Activated naive CD8-positive, alpha-beta T cell treated with anti-CD3 and anti-CD28 coated beads, Interleukin-2, amount 50 U/mL, for 24 hours (primary cell): ENCODE measurements at regions not wholly inside any gene's neighbourhood (a gene's known extent, or its start where the extent isn't known, plus 50 kb on each side); places are given as distances from the start of the nearest gene placed in this dataset.

Experiments
- ATAC-seq: fragments of 150-1000 bp; cut with Tn5 transposase; one replicate; pipeline ENCODE4 v1.10.0; 2021
- DNase-seq: peaks from one replicate; pipeline ENCODE4 v3.0.0; 2021
- H3K27ac Mint-ChIP-seq: one replicate; pipeline ENCODE4 v1.8.0; 2021; ENCODE audit warnings: mild to moderate bottlenecking, mixed read lengths
- H3K27me3 Mint-ChIP-seq: one replicate; pipeline ENCODE4 v1.8.0; 2021; ENCODE audit warnings: mixed read lengths
- H3K36me3 Mint-ChIP-seq: one replicate; pipeline ENCODE4 v1.8.0; 2021; ENCODE audit warnings: low read depth, mixed read lengths
- H3K4me1 Mint-ChIP-seq: one replicate; pipeline ENCODE4 v1.8.0; 2021; ENCODE audit warnings: mixed read lengths
- H3K4me3 Mint-ChIP-seq: one replicate; pipeline ENCODE4 v1.8.0; 2021; ENCODE audit warnings: mild to moderate bottlenecking, moderate library complexity, mixed read lengths
- H3K9me3 Mint-ChIP-seq: one replicate; pipeline ENCODE4 v1.8.0; 2021; ENCODE audit warnings: mixed read lengths

GRCh38 chr14:55926007-55926406 is 192.2 kb upstream of the PELI2 start:
- no peak for ATAC-seq
- peaks cover 3% of the 10 kb centered on the region for H3K27me3 Mint-ChIP-seq
- no peak overlapping the region for H3K27ac Mint-ChIP-seq
- H3K9me3 Mint-ChIP-seq, result no peaks in the 10 kb centered on the region
- no peaks in the 10 kb centered on the region for H3K36me3 Mint-ChIP-seq
- no peak overlapping the region for H3K4me3 Mint-ChIP-seq
- no peak for DNase-seq
- H3K4me1 Mint-ChIP-seq, result no peaks in the 10 kb centered on the region

DNA sequence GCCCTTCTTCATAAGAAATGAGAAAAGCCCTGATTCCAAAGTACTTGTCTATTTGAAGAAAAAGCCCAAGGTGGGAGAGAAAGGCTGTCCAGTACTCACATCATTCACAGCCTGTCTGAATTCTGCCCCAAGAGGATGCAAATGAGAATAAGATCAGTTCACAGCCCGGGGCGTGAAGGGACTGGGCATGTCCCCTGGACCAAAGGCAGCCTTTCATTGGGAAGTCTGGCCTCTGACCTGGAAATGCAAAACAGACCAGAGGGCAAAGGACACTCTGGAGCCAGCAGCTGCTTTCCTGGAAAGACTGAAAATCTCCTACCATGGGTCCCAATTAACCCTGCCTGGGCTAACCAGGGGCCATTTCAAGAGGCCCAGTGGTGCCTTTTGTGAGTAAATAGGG is 191.2 kb upstream of the PELI2 start:
- no peak overlapping the region for H3K4me3 Mint-ChIP-seq
- H3K27me3 Mint-ChIP-seq, result peaks cover 7% of the 10 kb centered on the region
- H3K36me3 Mint-ChIP-seq, result no peaks in the 10 kb centered on the region
- H3K4me1 Mint-ChIP-seq, result no peaks in the 10 kb centered on the region
- H3K27ac Mint-ChIP-seq, result no peak overlapping the region
- DNase-seq, result no peak
- ATAC-seq, result no peak
- H3K9me3 Mint-ChIP-seq, result no peaks in the 10 kb centered on the region

DNA sequence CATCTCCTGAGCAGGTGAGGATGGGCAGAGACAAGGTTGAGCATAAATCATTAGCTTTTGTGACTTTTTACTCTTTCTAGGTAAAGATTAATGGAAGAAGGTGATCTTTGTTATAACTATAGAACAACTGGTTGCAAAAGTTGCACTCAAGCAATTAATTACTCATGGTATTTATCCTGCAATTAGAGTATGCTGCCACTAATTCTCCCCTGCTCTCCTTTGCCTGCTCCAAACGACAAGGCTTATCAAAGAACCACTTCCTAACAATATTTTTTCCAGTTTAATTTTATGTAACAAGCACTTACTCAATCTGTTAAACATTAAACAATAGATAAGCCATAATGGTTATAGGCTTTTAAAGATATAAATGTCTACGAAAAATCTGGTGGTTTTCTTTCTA is 189.9 kb upstream of the PELI2 start:
- no peak for DNase-seq
- no peaks in the 10 kb centered on the region for H3K4me1 Mint-ChIP-seq
- H3K4me3 Mint-ChIP-seq, result no peak overlapping the region
- no peak for ATAC-seq
- no peaks in the 10 kb centered on the region for H3K36me3 Mint-ChIP-seq
- peaks cover 11% of the 10 kb centered on the region for H3K27me3 Mint-ChIP-seq
- no peaks in the 10 kb centered on the region for H3K9me3 Mint-ChIP-seq
- H3K27ac Mint-ChIP-seq, result no peak overlapping the region

DNA sequence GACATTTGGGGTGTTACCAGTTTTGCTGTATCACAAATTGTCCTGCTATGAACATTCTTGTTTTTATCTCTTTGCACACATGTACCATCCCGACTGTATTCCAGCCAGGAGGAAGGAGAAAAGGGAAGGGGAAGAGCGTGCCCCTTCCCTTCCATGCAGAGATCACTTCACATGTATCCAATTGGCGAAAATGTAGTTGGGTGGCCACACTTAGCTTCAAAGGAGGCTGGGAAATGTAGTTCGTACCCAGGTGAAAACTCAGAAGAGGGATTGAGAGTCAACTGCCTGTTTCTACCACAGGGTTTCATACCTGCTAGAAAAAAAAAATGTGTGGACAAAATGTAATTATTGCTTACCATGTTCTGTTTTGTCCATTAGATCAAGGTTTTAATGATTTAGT is 189.1 kb upstream of the PELI2 start:
- Mint-ChIP-seq H3K9me3 (no peaks in the 10 kb centered on the region), H3K4me1 (no peaks in the 10 kb centered on the region), H3K4me3 (no peak overlapping the region), H3K27ac (no peak overlapping the region), H3K36me3 (no peaks in the 10 kb centered on the region), H3K27me3 (peaks cover 11% of the 10 kb centered on the region)
- ATAC-seq, result no peak
- DNase-seq, result no peak

GRCh38 chr14:55930016-55930784 is 188.0 kb upstream of the PELI2 start:
- Mint-ChIP-seq H3K4me1 (no peaks in the 10 kb centered on the region), H3K9me3 (no peaks in the 10 kb centered on the region), H3K27ac (no peak overlapping the region), H3K27me3 (peaks cover 11% of the 10 kb centered on the region), H3K4me3 (no peak overlapping the region), H3K36me3 (no peaks in the 10 kb centered on the region)
- DNase-seq (no peak), ATAC-seq (no peak)

- peaks cover 6% of the 10 kb centered on the region for H3K27me3 Mint-ChIP-seq
- no peak overlapping the region for H3K4me3 Mint-ChIP-seq
- ATAC-seq (no peak), DNase-seq (no peak)
- no peaks in the 10 kb centered on the region for H3K4me1 Mint-ChIP-seq
- H3K27ac Mint-ChIP-seq, result no peak overlapping the region
- no peaks in the 10 kb centered on the region for H3K36me3 Mint-ChIP-seq
- no peaks in the 10 kb centered on the region for H3K9me3 Mint-ChIP-seq
These were observed 181.5 kb upstream of the PELI2 start for GRCh38 chr14:55936691-55937090.

- Mint-ChIP-seq H3K4me3 (no peak overlapping the region), H3K4me1 (no peaks in the 10 kb centered on the region), H3K27me3 (peaks cover 2% of the 10 kb centered on the region), H3K9me3 (no peaks in the 10 kb centered on the region), H3K27ac (no peak overlapping the region), H3K36me3 (no peaks in the 10 kb centered on the region)
- no peak for DNase-seq
- ATAC-seq, result no peak
These were observed 179.9 kb upstream of the PELI2 start for GRCh38 chr14:55938249-55938791.

- peaks cover 2% of the 10 kb centered on the region for H3K27me3 Mint-ChIP-seq
- H3K36me3 Mint-ChIP-seq, result no peaks in the 10 kb centered on the region
- H3K27ac Mint-ChIP-seq, result no peak overlapping the region
- H3K9me3 Mint-ChIP-seq, result no peaks in the 10 kb centered on the region
- ATAC-seq, result no peak
- no peaks in the 10 kb centered on the region for H3K4me1 Mint-ChIP-seq
- no peak overlapping the region for H3K4me3 Mint-ChIP-seq
- DNase-seq, result no peak
These were observed 176.0 kb upstream of the PELI2 start for GRCh38 chr14:55942076-55942654.

DNA sequence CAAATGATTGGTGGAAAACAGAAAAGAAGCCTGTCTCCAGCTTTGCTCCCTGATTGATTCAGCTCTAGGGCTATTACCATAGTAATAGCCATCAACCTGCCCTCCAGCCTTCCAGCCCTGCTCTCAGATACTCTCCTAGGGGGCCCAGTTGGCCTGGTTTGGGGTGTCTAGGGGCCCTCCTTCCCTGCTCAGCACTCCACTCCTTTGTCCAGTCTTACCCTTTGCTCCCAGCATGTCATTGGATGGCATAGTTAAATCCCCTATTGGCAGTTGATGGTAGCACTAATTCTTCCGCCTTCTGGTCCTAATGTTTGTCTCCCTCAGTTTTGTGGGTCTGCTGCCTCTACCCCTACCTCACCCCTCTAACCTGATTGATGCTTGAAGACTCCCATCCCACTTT is 175.4 kb upstream of the PELI2 start:
- no peak overlapping the region for H3K27ac Mint-ChIP-seq
- H3K27me3 Mint-ChIP-seq, result peaks cover 3% of the 10 kb centered on the region
- H3K36me3 Mint-ChIP-seq, result no peaks in the 10 kb centered on the region
- no peaks in the 10 kb centered on the region for H3K9me3 Mint-ChIP-seq
- no peaks in the 10 kb centered on the region for H3K4me1 Mint-ChIP-seq
- no peak overlapping the region for H3K4me3 Mint-ChIP-seq
- DNase-seq (no peak), ATAC-seq (no peak)

- no peak overlapping the region for H3K27ac Mint-ChIP-seq
- no peaks in the 10 kb centered on the region for H3K4me1 Mint-ChIP-seq
- ATAC-seq (no peak), DNase-seq (no peak)
- peaks cover 7% of the 10 kb centered on the region for H3K27me3 Mint-ChIP-seq
- H3K36me3 Mint-ChIP-seq, result no peaks in the 10 kb centered on the region
- no peak overlapping the region for H3K4me3 Mint-ChIP-seq
- no peaks in the 10 kb centered on the region for H3K9me3 Mint-ChIP-seq
These were observed 173.5 kb upstream of the PELI2 start for GRCh38 chr14:55944757-55945156.

GRCh38 chr14:55946231-55946630 is 172.0 kb upstream of the PELI2 start:
- Mint-ChIP-seq H3K9me3 (no peaks in the 10 kb centered on the region), H3K4me1 (no peaks in the 10 kb centered on the region), H3K27ac (no peak overlapping the region), H3K27me3 (peaks cover 7% of the 10 kb centered on the region), H3K4me3 (no peak overlapping the region), H3K36me3 (no peaks in the 10 kb centered on the region)
- ATAC-seq (no peak), DNase-seq (no peak)

GRCh38 chr14:55948399-55948798 is 169.8 kb upstream of the PELI2 start:
- H3K36me3 Mint-ChIP-seq, result no peaks in the 10 kb centered on the region
- H3K27ac Mint-ChIP-seq, result no peak overlapping the region
- H3K4me1 Mint-ChIP-seq, result no peaks in the 10 kb centered on the region
- DNase-seq (no peak), ATAC-seq (no peak)
- H3K27me3 Mint-ChIP-seq, result peaks cover 7% of the 10 kb centered on the region
- H3K4me3 Mint-ChIP-seq, result no peak overlapping the region
- H3K9me3 Mint-ChIP-seq, result no peaks in the 10 kb centered on the region

- no peak overlapping the region for H3K4me3 Mint-ChIP-seq
- H3K27ac Mint-ChIP-seq, result no peak overlapping the region
- H3K9me3 Mint-ChIP-seq, result no peaks in the 10 kb centered on the region
- ATAC-seq (no peak), DNase-seq (no peak)
- H3K27me3 Mint-ChIP-seq, result peaks cover 7% of the 10 kb centered on the region
- no peaks in the 10 kb centered on the region for H3K36me3 Mint-ChIP-seq
- no peaks in the 10 kb centered on the region for H3K4me1 Mint-ChIP-seq
These were observed 168.5 kb upstream of the PELI2 start for GRCh38 chr14:55949708-55950107.

GRCh38 chr14:55950135-55950534 is 168.1 kb upstream of the PELI2 start:
- Mint-ChIP-seq H3K27me3 (peaks cover 7% of the 10 kb centered on the region), H3K27ac (no peak overlapping the region), H3K9me3 (no peaks in the 10 kb centered on the region), H3K36me3 (no peaks in the 10 kb centered on the region), H3K4me3 (no peak overlapping the region), H3K4me1 (no peaks in the 10 kb centered on the region)
- ATAC-seq (no peak), DNase-seq (no peak)

DNA sequence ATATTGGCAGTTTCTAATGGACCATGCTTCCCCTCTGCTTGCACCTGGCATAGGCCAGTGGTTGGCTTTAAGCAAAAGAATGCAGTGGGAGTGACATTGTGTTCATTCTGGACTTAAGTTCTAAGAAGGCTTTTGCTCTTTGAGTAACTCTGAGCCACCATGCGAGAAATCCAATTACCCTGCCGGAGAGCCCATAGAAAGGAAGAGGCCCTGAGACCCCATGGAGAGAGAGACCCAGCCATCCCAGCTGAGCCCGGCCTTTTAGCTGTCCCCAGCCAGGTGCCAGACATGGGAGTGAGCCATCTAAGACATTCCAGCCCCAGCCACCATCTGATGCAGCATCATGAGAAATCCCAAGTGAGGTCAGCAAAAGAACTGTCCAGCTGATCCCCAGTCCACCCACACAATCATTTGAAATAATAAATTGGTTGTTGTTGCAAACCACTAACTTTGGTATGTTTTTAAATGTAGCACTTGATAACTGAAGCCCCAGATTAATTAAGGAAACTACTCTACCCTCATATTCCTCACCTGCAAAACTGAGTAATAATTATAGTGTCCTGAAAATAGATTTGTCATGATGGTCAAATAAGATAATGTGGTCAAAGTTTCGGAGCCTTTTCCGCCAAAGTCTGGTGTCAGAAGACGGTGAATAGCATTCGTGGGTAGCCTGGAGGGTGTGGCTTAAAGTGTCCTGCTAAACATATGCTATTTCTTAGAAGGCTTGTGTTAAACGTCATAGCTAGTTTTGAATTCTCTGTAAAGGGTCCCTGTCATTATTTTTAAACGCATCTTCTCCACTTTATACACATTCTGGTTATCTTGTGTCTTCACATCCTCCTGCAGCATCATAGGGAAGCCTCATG is 166.6 kb upstream of the PELI2 start:
- Mint-ChIP-seq H3K27ac (no peak overlapping the region), H3K9me3 (no peaks in the 10 kb centered on the region), H3K36me3 (no peaks in the 10 kb centered on the region), H3K27me3 (peaks cover 7% of the 10 kb centered on the region), H3K4me3 (no peak overlapping the region), H3K4me1 (no peaks in the 10 kb centered on the region)
- ATAC-seq (no peak), DNase-seq (no peak)
